Keratinocyte (primary cell): ENCODE measurements at regions not wholly inside any gene's neighbourhood (a gene's known extent, or its start where the extent isn't known, plus 50 kb on each side); places are given as distances from the start of the nearest gene placed in this dataset.

Experiments used
- DNase-seq: peaks from one replicate; pipeline ENCODE4 v3.0.0-alpha.2; 2011; ENCODE audit warnings: low read depth, missing footprints, low spot score
- FAIRE-seq: peaks from 2 replicates; lab custom pipeline; 2011; peaks lifted over from hg19 to GRCh38; lab: Jason Lieb, UNC
- H2AFZ ChIP-seq: 2 replicates; pipeline ENCODE4 v1.6.0; 2012; ENCODE audit warnings: low read length, control low read depth, inconsistent platforms; ENCODE audit not compliant: control insufficient read depth
- H3K27ac ChIP-seq: 2 replicates; pipeline ENCODE4 v1.5.1; 2011; ENCODE audit warnings: low read length; ENCODE audit not compliant: control insufficient read depth, insufficient read depth
- H3K27me3 ChIP-seq: 3 replicates; pipeline ENCODE4 v1.6.0; 2011; ENCODE audit warnings: low read length; ENCODE audit not compliant: control insufficient read depth, insufficient read depth; ENCODE audit errors: extremely low read depth
- H3K36me3 ChIP-seq, 2 experiments: 2 replicates in 1 of 2; 3 replicates in 1 of 2; pipeline ENCODE4 v1.5.1; 2011; ENCODE audit warnings: low read length in 2 of 2, mild to moderate bottlenecking in 1 of 2; ENCODE audit not compliant: control insufficient read depth in 2 of 2, insufficient read depth in 2 of 2; ENCODE audit errors: extremely low read depth in 1 of 2
- H3K4me1 ChIP-seq: 3 replicates; pipeline ENCODE4 v1.5.1; 2011; ENCODE audit warnings: low read length; ENCODE audit not compliant: control insufficient read depth, insufficient read depth; ENCODE audit errors: extremely low read depth
- H3K4me2 ChIP-seq: 3 replicates; pipeline ENCODE4 v1.6.0; 2011; ENCODE audit warnings: low read depth, low read length; ENCODE audit not compliant: control insufficient read depth, insufficient read depth; ENCODE audit errors: extremely low read depth
- H3K4me3 ChIP-seq, 3 experiments: fragments of 200-600 bp in 1 of 3; sonication (generic) in 1 of 3; 2 replicates in 2 of 3; 3 replicates in 1 of 3; pipeline ENCODE4 v1.5.1; 2011 to 2016; ENCODE audit warnings: low read length in 3 of 3, mild to moderate bottlenecking in 3 of 3, control low read depth in 2 of 3, inconsistent platforms in 1 of 3, low read depth in 1 of 3, mixed read lengths in 1 of 3, mixed run types in 1 of 3, moderate library complexity in 1 of 3; ENCODE audit not compliant: control insufficient read depth in 2 of 3, insufficient read depth in 2 of 3; ENCODE audit errors: extremely low read depth in 1 of 3
- H3K79me2 ChIP-seq: 2 replicates; pipeline ENCODE4 v1.6.0; 2012; ENCODE audit warnings: low read length; ENCODE audit not compliant: control insufficient read depth, insufficient read depth
- H3K9ac ChIP-seq: 3 replicates; pipeline ENCODE4 v1.6.0; 2011; ENCODE audit warnings: low read length; ENCODE audit not compliant: control insufficient read depth, insufficient read depth; ENCODE audit errors: extremely low read depth
- H3K9me1 ChIP-seq: 3 replicates; pipeline ENCODE4 v1.6.0; 2011; ENCODE audit warnings: low read length; ENCODE audit not compliant: control insufficient read depth, insufficient read depth; ENCODE audit errors: extremely low read depth
- H3K9me3 ChIP-seq: 2 replicates; pipeline ENCODE4 v1.5.1; 2012; ENCODE audit warnings: low read depth, low read length; ENCODE audit not compliant: control insufficient read depth
- H4K20me1 ChIP-seq: 3 replicates; pipeline ENCODE4 v1.6.0; 2011; ENCODE audit warnings: low read length; ENCODE audit not compliant: control insufficient read depth, insufficient read depth; ENCODE audit errors: extremely low read depth
- CTCF ChIP-seq, 3 experiments: IDR thresholded peaks in 1 of 3; conservative IDR thresholded peaks in 1 of 3; optimal IDR thresholded peaks in 1 of 3; 2 replicates in 2 of 3; 3 replicates in 1 of 3; pipeline versions ENCODE3 to v1.5.1; 2011; ENCODE audit warnings: low read length in 3 of 3, mild to moderate bottlenecking in 3 of 3, moderate library complexity in 2 of 3, control low read depth in 1 of 3, inconsistent platforms in 1 of 3; ENCODE audit not compliant: insufficient read depth in 2 of 3; ENCODE audit errors: extremely low read depth in 1 of 3
- EZH2 ChIP-seq: IDR thresholded peaks from one replicate; pipeline ENCODE4 v1.6.1; 2012; ENCODE audit warnings: inconsistent platforms, mild to moderate bottlenecking, low read length, moderate library complexity
- dilution Hi-C: fragments of 300-500 bp; cut with MboI; formaldehyde crosslinking; loops from one replicate; pipeline ENCODE4 v1.7.0; 2020; ENCODE audit warnings: low sequenced_read_pairs; ENCODE audit not compliant: extremely low pct_ligation_motif_present

GRCh38 chr16:79790854-79791253 is 190.3 kb upstream of the MAF start:
- no peaks in the 10 kb centered on the region for H3K27me3 ChIP-seq
- no peaks in the 10 kb centered on the region for H3K36me3 ChIP-seq
- no peaks in the 10 kb centered on the region for H4K20me1 ChIP-seq
- TF ChIP-seq CTCF (optimal IDR thresholded peaks at IDR 0.05 in 1 of 3, IDR thresholded peaks at IDR 0.05 in 1 of 3, conservative IDR thresholded peaks at IDR 0.05 in 1 of 3; ENCODE audit: extremely low read depth in 1 of 3, insufficient read depth in 2 of 3, low read length in 3 of 3) (no peak), EZH2 (no peak)
- no peaks in the 10 kb centered on the region for H3K79me2 ChIP-seq
- no peaks in the 10 kb centered on the region for H3K9me3 ChIP-seq
- H3K4me2 ChIP-seq, result no peak overlapping the region
- no peak overlapping the region for H3K4me3 ChIP-seq
- no peak for FAIRE-seq
- H3K9me1 ChIP-seq, result no peaks in the 10 kb centered on the region
- H3K9ac ChIP-seq, result no peak overlapping the region
- H3K4me1 ChIP-seq, result peaks cover 18% of the 10 kb centered on the region
- no peak overlapping the region for H2AFZ ChIP-seq
- H3K27ac ChIP-seq, result no peak overlapping the region
- DNase-seq, result no peak
- dilution Hi-C loops, result no loop called here

GRCh38 chr16:79788949-79789348 is 188.4 kb upstream of the MAF start:
- Histone ChIP-seq H3K4me2 (no peak overlapping the region), H3K27ac (no peak overlapping the region), H3K27me3 (no peaks in the 10 kb centered on the region), H2AFZ (peak overlapping the region; percentile 32), H3K9me1 (no peaks in the 10 kb centered on the region), H3K4me1 (peaks cover 3% of the 10 kb centered on the region), H3K9me3 (no peaks in the 10 kb centered on the region), H3K36me3 (no peaks in the 10 kb centered on the region), H3K79me2 (no peaks in the 10 kb centered on the region), H3K4me3 (no peak overlapping the region), H3K9ac (no peak overlapping the region), H4K20me1 (no peaks in the 10 kb centered on the region)
- dilution Hi-C loops, result no loop called here
- TF ChIP-seq EZH2, result no peak
- TF ChIP-seq CTCF (optimal IDR thresholded peaks at IDR 0.05 in 1 of 3, IDR thresholded peaks at IDR 0.05 in 1 of 3, conservative IDR thresholded peaks at IDR 0.05 in 1 of 3; ENCODE audit: extremely low read depth in 1 of 3, insufficient read depth in 2 of 3, low read length in 3 of 3), result no peak
- DNase-seq (no peak), FAIRE-seq (peak; percentile 5)
